ENCODE measurements at regions not wholly inside any gene's neighbourhood (a gene's known extent, or its start where the extent isn't known, plus 50 kb on each side); places are given as distances from the start of the nearest gene placed in this dataset.

- Histone ChIP-seq H3K9me3 (ENCODE audit: control insufficient read depth in 5 of 5, low read length in 5 of 5) (peaks cover 0 to 5% (median 2%) of the 10 kb centered on the region in 5 donors), H3K4me1 (ENCODE audit: control insufficient read depth in 5 of 5, insufficient read depth in 5 of 5, low read length in 5 of 5) (no peaks in the 10 kb centered on the region), H3K9ac (ENCODE audit: low read length in 5 of 5) (no peak overlapping the region)
These were observed 120.7 kb upstream of the PLXNA4 start for GRCh38 chr7:132697003-132697402.

DNA sequence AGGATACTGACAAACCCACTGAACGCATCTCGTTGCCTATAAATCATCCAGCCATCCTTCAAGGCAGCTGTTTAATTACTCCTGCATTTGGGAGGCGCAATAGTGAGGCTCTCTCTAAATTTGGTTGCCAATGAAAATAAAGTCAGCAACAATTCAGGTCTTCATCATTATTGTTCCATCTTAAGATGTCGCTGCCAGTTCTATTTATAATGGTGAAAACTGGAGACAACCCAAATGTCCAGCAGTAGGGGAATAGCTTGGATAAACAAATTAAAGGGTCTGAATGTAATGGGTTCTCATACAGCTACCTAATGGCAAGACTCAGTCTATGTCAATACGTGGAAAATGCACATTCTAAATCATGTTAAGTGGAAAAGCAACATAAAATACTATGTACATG, 120.1 kb upstream of the PLXNA4 start:
- no peaks in the 10 kb centered on the region for H3K36me3 ChIP-seq (ENCODE audit: control insufficient read depth in 5 of 5, insufficient read depth in 5 of 5, low read length in 5 of 5)
- H3K9me3 ChIP-seq (ENCODE audit: control insufficient read depth in 5 of 5, low read length in 5 of 5), result peaks cover 0 to 1% (median 0%) of the 10 kb centered on the region in 5 donors
- no peak overlapping the region for H3K4me3 ChIP-seq (ENCODE audit: low read depth in 1 of 5, low read length in 5 of 5)
- H3K4me1 ChIP-seq (ENCODE audit: control insufficient read depth in 5 of 5, insufficient read depth in 5 of 5, low read length in 5 of 5), result no peaks in the 10 kb centered on the region
- no peak overlapping the region for H3K27ac ChIP-seq (ENCODE audit: low read depth, low read length)
- H3K9ac ChIP-seq (ENCODE audit: low read length in 5 of 5), result no peak overlapping the region
- H3K27me3 ChIP-seq (ENCODE audit: control insufficient read depth in 5 of 5, insufficient read depth in 4 of 5, low read length in 5 of 5), result peaks cover 0 to 8% (median 0%) of the 10 kb centered on the region in 5 donors

More at GRCh38 chr7:132697003-132697402, 120.7 kb upstream of the PLXNA4 start:
- H3K36me3 ChIP-seq (ENCODE audit: control insufficient read depth in 5 of 5, insufficient read depth in 5 of 5, low read length in 5 of 5), result no peaks in the 10 kb centered on the region
- H3K4me3 ChIP-seq (ENCODE audit: low read depth in 1 of 5, low read length in 5 of 5), result no peak overlapping the region
- H3K27me3 ChIP-seq (ENCODE audit: control insufficient read depth in 5 of 5, insufficient read depth in 4 of 5, low read length in 5 of 5), result peaks cover 0 to 8% (median 0%) of the 10 kb centered on the region in 5 donors
- H3K27ac ChIP-seq (ENCODE audit: low read depth, low read length), result no peak overlapping the region

- H3K27ac ChIP-seq (ENCODE audit: low read depth, low read length), result no peak overlapping the region
- no peak overlapping the region for H3K4me3 ChIP-seq (ENCODE audit: low read depth in 1 of 5, low read length in 5 of 5)
- no peak overlapping the region for H3K9ac ChIP-seq (ENCODE audit: low read length in 5 of 5)
- H3K27me3 ChIP-seq (ENCODE audit: control insufficient read depth in 5 of 5, insufficient read depth in 4 of 5, low read length in 5 of 5), result peaks cover 0 to 3% (median 0%) of the 10 kb centered on the region in 5 donors
- H3K4me1 ChIP-seq (ENCODE audit: control insufficient read depth in 5 of 5, insufficient read depth in 5 of 5, low read length in 5 of 5), result no peaks in the 10 kb centered on the region
- no peaks in the 10 kb centered on the region for H3K36me3 ChIP-seq (ENCODE audit: control insufficient read depth in 5 of 5, insufficient read depth in 5 of 5, low read length in 5 of 5)
- H3K9me3 ChIP-seq (ENCODE audit: control insufficient read depth in 5 of 5, low read length in 5 of 5), result peaks cover 0 to 2% (median 1%) of the 10 kb centered on the region in 5 donors
These were observed 114.9 kb upstream of the PLXNA4 start for GRCh38 chr7:132691201-132691600.

- Histone ChIP-seq H3K9ac (ENCODE audit: low read length in 5 of 5) (no peak overlapping the region), H3K9me3 (ENCODE audit: control insufficient read depth in 5 of 5, low read length in 5 of 5) (peaks cover 0 to 11% (median 6%) of the 10 kb centered on the region in 5 donors), H3K4me3 (ENCODE audit: low read depth in 1 of 5, low read length in 5 of 5) (no peak overlapping the region)
These were observed 113.9 kb upstream of the PLXNA4 start for GRCh38 chr7:132690174-132690573.

DNA sequence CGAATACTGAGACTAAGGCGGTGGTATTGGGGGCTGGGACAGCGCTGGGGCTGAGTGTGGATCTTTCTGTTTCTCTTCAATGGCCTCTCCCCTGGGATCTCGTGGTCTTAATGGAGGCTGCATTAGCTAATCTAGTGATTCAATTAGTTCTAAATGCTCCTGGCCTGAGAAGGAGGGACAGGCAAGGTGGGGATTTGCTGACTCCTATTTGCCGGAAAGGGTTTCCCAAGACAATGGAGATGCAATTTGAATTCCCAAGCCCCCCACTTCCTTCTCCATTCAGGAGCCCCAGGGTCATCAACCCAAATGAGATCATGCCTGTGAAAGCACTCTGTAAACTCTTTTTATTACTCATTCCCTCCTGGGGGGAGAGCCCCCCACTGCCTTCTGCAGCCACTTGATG, 111.7 kb upstream of the PLXNA4 start:
- Histone ChIP-seq H3K36me3 (ENCODE audit: control insufficient read depth in 5 of 5, insufficient read depth in 5 of 5, low read length in 5 of 5) (no peaks in the 10 kb centered on the region), H3K9me3 (ENCODE audit: control insufficient read depth in 5 of 5, low read length in 5 of 5) (peaks cover 0 to 11% (median 6%) of the 10 kb centered on the region in 5 donors), H3K27me3 (ENCODE audit: control insufficient read depth in 5 of 5, insufficient read depth in 4 of 5, low read length in 5 of 5) (no peaks in the 10 kb centered on the region), H3K9ac (ENCODE audit: low read length in 5 of 5) (no peak overlapping the region), H3K27ac (ENCODE audit: low read depth, low read length) (no peak overlapping the region), H3K4me1 (ENCODE audit: control insufficient read depth in 5 of 5, insufficient read depth in 5 of 5, low read length in 5 of 5) (no peaks in the 10 kb centered on the region), H3K4me3 (ENCODE audit: low read depth in 1 of 5, low read length in 5 of 5) (no peak overlapping the region)

More at GRCh38 chr7:132690174-132690573, 113.9 kb upstream of the PLXNA4 start:
- Histone ChIP-seq H3K27me3 (ENCODE audit: control insufficient read depth in 5 of 5, insufficient read depth in 4 of 5, low read length in 5 of 5) (peaks cover 0 to 3% (median 0%) of the 10 kb centered on the region in 5 donors), H3K36me3 (ENCODE audit: control insufficient read depth in 5 of 5, insufficient read depth in 5 of 5, low read length in 5 of 5) (no peaks in the 10 kb centered on the region), H3K4me1 (ENCODE audit: control insufficient read depth in 5 of 5, insufficient read depth in 5 of 5, low read length in 5 of 5) (no peaks in the 10 kb centered on the region), H3K27ac (ENCODE audit: low read depth, low read length) (no peak overlapping the region)

GRCh38 chr7:132687016-132687415, 110.7 kb upstream of the PLXNA4 start:
- Histone ChIP-seq H3K9me3 (ENCODE audit: control insufficient read depth in 5 of 5, low read length in 5 of 5) (peaks cover 0 to 11% (median 6%) of the 10 kb centered on the region in 5 donors), H3K36me3 (ENCODE audit: control insufficient read depth in 5 of 5, insufficient read depth in 5 of 5, low read length in 5 of 5) (no peaks in the 10 kb centered on the region), H3K4me1 (ENCODE audit: control insufficient read depth in 5 of 5, insufficient read depth in 5 of 5, low read length in 5 of 5) (no peaks in the 10 kb centered on the region), H3K27me3 (ENCODE audit: control insufficient read depth in 5 of 5, insufficient read depth in 4 of 5, low read length in 5 of 5) (no peaks in the 10 kb centered on the region), H3K9ac (ENCODE audit: low read length in 5 of 5) (no peak overlapping the region), H3K27ac (ENCODE audit: low read depth, low read length) (no peak overlapping the region), H3K4me3 (ENCODE audit: low read depth in 1 of 5, low read length in 5 of 5) (no peak overlapping the region)

- H3K27ac ChIP-seq (ENCODE audit: low read depth, low read length), result no peak overlapping the region
- no peaks in the 10 kb centered on the region for H3K4me1 ChIP-seq (ENCODE audit: control insufficient read depth in 5 of 5, insufficient read depth in 5 of 5, low read length in 5 of 5)
- H3K27me3 ChIP-seq (ENCODE audit: control insufficient read depth in 5 of 5, insufficient read depth in 4 of 5, low read length in 5 of 5), result no peaks in the 10 kb centered on the region
- H3K36me3 ChIP-seq (ENCODE audit: control insufficient read depth in 5 of 5, insufficient read depth in 5 of 5, low read length in 5 of 5), result no peaks in the 10 kb centered on the region
- H3K9me3 ChIP-seq (ENCODE audit: control insufficient read depth in 5 of 5, low read length in 5 of 5), result peaks cover 0 to 11% (median 6%) of the 10 kb centered on the region in 5 donors
- H3K9ac ChIP-seq (ENCODE audit: low read length in 5 of 5), result no peak overlapping the region
- H3K4me3 ChIP-seq (ENCODE audit: low read depth in 1 of 5, low read length in 5 of 5), result no peak overlapping the region
These were observed 109.0 kb upstream of the PLXNA4 start for GRCh38 chr7:132685277-132685676.

GRCh38 chr7:132683896-132684690, 107.8 kb upstream of the PLXNA4 start:
- Histone ChIP-seq H3K27me3 (ENCODE audit: control insufficient read depth in 5 of 5, insufficient read depth in 4 of 5, low read length in 5 of 5) (no peaks in the 10 kb centered on the region), H3K9me3 (ENCODE audit: control insufficient read depth in 5 of 5, low read length in 5 of 5) (peaks cover 0 to 11% (median 6%) of the 10 kb centered on the region in 5 donors), H3K27ac (ENCODE audit: low read depth, low read length) (no peak overlapping the region), H3K36me3 (ENCODE audit: control insufficient read depth in 5 of 5, insufficient read depth in 5 of 5, low read length in 5 of 5) (no peaks in the 10 kb centered on the region), H3K4me3 (ENCODE audit: low read depth in 1 of 5, low read length in 5 of 5) (no peak overlapping the region), H3K9ac (ENCODE audit: low read length in 5 of 5) (no peak overlapping the region), H3K4me1 (ENCODE audit: control insufficient read depth in 5 of 5, insufficient read depth in 5 of 5, low read length in 5 of 5) (no peaks in the 10 kb centered on the region)

DNA sequence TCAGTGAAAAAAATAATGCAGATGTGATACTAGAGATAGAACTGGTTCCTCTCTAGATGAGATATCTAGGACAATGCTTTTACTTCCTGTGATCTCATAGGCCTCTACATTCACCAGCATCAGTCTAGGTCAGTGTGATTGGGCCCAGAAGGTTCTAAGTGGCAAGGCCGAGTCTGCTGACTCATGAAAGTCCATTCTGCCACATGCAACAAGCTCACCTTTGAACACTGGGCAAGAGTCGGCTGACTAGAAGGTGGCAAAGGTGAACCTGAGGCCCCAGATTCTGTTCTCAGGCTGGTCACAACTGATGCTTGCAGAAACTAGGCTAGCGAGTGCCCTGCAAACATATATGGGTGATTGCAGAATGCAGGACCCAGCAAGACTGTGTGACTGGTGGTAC, 105.7 kb upstream of the PLXNA4 start:
- Histone ChIP-seq H3K27ac (ENCODE audit: low read depth, low read length) (no peak overlapping the region), H3K9me3 (ENCODE audit: control insufficient read depth in 5 of 5, low read length in 5 of 5) (peaks cover 0 to 11% (median 6%) of the 10 kb centered on the region in 5 donors), H3K9ac (ENCODE audit: low read length in 5 of 5) (no peak overlapping the region), H3K36me3 (ENCODE audit: control insufficient read depth in 5 of 5, insufficient read depth in 5 of 5, low read length in 5 of 5) (no peaks in the 10 kb centered on the region), H3K4me3 (ENCODE audit: low read depth in 1 of 5, low read length in 5 of 5) (no peak overlapping the region), H3K4me1 (ENCODE audit: control insufficient read depth in 5 of 5, insufficient read depth in 5 of 5, low read length in 5 of 5) (no peaks in the 10 kb centered on the region), H3K27me3 (ENCODE audit: control insufficient read depth in 5 of 5, insufficient read depth in 4 of 5, low read length in 5 of 5) (no peaks in the 10 kb centered on the region)

DNA sequence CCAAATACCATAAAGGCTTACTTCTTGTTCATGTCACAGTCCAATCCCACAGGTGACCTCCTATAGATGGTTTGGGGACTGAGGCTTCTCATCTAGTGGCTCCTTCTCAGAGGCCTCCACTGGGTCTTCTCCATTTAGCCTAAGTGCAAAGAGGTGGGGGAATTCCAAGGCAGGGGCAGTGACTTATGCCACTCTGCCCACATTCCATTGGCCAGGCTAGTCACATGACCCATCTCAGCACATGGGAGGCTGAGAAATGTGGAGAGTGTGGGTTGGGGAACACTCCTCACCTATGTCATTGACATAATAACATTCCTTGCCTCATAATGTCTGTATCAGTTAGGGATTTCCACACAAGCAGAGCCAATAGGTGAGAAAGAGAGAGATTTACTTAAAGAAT, 104.3 kb upstream of the PLXNA4 start:
- Histone ChIP-seq H3K4me1 (ENCODE audit: control insufficient read depth in 5 of 5, insufficient read depth in 5 of 5, low read length in 5 of 5) (no peaks in the 10 kb centered on the region), H3K9ac (ENCODE audit: low read length in 5 of 5) (no peak overlapping the region), H3K9me3 (ENCODE audit: control insufficient read depth in 5 of 5, low read length in 5 of 5) (peaks cover 0 to 4% (median 1%) of the 10 kb centered on the region in 5 donors), H3K36me3 (ENCODE audit: control insufficient read depth in 5 of 5, insufficient read depth in 5 of 5, low read length in 5 of 5) (no peaks in the 10 kb centered on the region), H3K27me3 (ENCODE audit: control insufficient read depth in 5 of 5, insufficient read depth in 4 of 5, low read length in 5 of 5) (no peaks in the 10 kb centered on the region), H3K27ac (ENCODE audit: low read depth, low read length) (no peak overlapping the region), H3K4me3 (ENCODE audit: low read depth in 1 of 5, low read length in 5 of 5) (no peak overlapping the region)

Data from subcutaneous abdominal adipose tissue (tissue), 5 donors.